Stimulated activated CD4-positive, alpha-beta T cell treated with anti-CD3 and anti-CD28 coated beads, Interleukin-4, amount 100 ng/mL, for 48 hours (primary cell): ENCODE measurements at regions not wholly inside any gene's neighbourhood (a gene's known extent, or its start where the extent isn't known, plus 50 kb on each side); places are given as distances from the start of the nearest gene placed in this dataset.

Experiments
- DNase-seq, 2 donors: peaks; one replicate each; pipeline ENCODE4 v3.0.0-alpha.2; 2020; ENCODE audit warnings: low read depth in 2 of 2

DNA sequence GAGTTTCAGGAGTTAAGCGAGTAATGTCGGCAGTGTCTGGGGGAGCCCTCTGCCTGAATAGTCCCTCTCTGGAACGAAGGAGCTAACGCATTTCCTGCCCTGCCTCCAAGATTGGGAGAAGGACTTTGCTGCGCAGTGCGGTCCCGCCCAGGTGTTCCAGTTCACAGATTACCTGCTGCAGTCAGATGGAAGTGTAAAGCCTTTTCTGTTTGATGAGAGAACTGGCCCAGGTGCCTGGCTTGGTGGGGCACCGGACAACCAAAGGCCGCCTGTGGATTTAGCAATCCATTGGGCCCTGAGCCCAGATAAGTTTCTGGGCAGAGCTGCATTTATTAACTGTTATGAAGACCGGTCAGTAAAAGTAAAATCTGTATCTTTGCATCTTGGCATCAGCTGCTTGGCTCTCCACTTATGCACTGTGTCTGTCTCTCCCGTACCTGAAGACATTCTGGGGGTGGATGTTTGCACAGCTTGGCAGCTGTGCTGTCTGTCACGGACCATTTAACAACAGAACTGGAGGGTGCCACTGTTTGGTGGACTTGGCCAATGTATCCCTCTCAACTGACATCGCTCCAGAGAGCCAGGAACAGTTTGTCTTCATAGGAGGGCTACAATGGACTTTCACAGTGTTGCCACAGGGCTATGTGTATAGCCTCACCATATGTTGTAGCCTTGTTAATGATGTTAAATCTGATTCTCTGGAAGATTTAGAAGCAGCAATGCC is 654.7 kb upstream of the ZWINT start:
- DNase-seq, result no peak

DNA sequence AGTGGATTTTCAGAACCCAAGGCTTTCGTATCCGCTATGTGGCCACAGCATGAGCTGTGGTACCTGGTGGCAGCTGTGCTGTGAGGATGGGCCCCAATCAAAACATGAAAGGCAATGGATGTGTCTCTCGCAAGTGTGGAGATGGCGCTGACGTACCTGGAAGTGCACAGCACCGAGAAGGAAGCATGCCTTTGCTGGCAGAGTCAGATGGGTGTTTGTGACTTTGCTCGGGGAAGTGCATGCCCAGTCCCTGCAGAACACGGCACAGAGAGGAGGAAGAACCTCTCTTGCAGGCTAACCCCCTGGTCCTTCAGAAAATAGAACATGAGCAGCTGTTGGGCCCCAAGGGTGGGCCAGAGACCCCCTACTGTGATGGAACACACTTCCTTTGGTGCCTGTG is 654.1 kb upstream of the ZWINT start:
- no peak for DNase-seq

DNA sequence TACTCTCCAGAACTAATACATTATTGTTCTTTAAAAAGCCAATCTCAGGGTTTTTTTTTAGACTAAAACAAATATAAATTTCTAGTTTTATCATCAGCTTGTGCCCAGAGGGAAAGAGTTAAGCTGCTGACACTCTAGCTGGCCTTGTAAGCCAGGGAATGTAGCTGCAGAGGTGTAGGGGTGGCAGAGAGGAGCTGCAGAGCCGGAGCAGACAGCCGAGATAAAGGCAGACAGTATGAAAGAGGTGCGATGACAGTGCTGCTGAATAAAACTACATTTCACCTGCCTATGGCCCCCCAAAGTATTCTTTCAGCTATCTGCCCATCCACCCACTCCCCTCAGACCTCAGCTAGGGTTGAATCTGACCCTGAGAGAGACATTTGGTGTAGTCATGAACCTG is 653.7 kb upstream of the ZWINT start:
- no peak for DNase-seq

DNA sequence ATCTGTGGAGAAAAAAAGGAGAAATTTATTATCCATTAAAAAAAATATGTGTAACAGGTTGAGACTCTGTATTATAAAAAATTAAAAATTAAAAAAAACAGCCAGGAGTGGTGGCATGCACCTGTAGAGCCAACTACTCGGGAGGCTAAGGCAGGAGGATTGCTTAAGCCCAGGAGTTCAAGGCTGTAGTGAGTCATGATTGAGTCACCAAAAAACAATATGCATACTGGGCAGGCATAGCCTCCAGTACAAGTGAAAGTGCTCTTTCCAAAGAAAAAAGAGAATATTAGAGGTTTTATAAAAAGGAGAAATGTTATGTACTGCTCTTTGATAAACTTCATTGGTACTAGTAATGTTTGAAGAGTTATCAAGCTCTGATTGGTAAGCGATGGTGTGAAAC is 647.1 kb upstream of the ZWINT start:
- no peak for DNase-seq

DNA sequence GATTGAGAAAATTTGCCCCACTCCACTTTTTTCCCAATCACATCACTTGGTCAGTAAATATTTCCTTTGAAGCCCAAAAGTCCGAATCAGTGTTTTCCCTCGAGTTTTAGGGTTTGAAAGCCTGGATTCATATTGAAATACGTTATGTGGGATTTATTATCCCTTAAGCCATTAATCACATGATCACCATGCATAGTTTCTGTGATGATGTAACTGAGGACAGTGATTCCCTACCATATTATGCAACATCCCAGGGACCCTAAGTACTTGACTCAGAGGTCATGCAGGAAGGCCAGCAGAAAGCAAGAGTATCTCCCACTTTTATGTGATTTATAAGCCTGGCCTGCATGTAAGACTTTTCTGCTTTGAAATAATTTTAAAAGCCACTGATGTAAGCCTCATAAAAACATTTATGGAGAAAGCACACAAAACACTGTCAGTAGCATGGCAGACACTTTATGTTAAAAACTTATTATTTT is 630.6 kb upstream of the ZWINT start:
- DNase-seq, result no peak

DNA sequence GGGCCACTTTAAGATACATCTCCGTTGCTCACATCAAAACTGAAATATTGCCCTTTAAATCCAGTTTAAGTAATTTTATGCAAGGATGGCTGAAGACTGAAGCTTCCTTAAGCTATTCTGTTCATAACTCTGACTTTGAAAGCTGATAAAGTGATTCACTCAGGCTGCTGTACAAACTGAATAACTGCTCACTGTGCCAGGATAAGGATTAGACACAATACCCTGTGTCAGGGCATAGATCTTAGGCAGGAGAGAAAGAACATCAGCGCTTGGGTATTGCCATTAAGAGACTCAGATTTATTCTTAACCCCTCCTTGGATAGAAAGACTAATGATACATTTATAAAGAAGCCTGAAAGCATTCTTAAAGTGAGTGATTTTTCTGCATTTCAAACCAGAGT is 614.5 kb upstream of the ZWINT start:
- DNase-seq, result no peak

DNA sequence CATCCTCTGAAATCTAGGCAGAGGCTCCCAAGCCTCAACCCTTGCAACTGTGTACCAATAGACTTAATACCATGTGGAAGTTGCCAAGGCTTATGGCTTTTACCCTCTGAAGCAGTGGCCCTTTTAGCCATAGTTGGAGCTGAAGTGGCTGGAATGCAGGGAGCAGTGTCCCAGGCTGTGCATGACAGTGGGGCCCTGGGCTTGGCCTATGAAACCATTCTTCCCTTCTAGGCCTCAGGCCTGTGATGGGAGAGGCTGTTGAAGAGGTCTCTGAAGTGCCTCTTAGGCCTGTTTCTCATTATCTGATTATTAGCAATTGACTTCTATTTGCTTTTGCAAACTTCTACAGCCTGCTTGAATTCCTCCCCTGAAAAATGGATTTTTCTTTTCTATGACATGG is 612.7 kb upstream of the ZWINT start:
- no peak for DNase-seq

DNA sequence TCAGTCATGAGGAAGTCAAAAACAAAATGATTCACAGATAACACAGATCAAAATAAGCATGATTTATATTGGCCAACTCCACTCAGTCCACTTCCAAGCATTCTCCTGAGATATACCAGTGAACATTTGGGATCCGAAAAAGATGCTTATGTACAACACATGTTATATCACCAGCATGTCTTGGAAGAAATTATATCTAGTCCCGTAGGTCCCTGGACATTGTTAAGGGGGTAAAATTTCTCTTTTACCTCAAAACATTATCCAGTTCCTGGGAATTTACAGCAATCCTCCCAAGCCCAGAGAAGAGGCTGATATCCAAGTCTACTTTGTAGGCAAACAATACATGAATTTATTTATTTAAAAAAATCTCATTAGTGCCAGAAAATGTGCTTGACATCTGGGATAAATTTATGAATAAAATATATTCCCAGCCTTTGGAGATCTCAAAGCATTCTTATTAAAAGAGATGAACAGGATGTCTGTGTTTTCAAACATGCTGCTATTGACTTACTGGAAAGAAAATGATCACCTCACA is 582.2 kb upstream of the ZWINT start:
- no peak for DNase-seq

DNA sequence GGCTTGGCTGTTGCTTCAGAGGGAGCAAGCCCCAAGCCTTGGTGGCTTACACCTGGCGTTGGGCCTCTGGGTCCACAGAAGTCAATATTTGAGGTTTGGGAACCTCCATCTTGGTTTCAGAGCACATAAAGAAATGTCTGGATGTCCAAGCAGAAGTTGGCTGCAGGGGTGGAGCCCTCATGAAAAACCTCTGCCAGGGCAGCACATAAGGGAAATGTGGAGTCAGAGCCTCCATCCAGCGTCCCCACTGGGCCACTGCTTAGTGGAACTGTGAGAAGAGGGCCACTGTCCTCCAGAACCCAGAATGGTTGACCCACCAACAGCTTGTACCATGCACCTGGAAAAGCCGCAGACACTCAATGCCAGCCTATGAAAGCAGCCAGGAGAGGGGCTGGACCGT is 573.5 kb upstream of the ZWINT start:
- no peak for DNase-seq

DNA sequence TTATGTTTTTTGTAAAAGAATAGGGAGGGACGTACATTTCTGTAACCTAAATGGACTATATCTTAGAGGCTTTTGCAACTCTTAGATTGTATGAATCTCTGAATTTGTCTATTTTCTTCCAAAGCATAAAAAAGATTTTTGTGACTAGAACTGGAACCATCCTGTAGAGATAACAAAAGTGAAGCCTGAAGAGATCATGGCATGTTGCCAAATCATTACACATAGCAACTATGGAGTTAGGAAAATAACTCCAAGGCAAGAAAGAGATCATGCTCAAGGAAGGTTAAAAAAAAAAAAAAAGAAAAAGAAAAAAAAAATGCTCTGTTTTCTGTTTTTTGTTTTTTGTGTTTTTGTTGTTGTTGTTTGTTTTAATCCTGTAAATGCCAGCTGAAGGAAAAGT is 567.7 kb upstream of the ZWINT start:
- DNase-seq, result no peak

DNA sequence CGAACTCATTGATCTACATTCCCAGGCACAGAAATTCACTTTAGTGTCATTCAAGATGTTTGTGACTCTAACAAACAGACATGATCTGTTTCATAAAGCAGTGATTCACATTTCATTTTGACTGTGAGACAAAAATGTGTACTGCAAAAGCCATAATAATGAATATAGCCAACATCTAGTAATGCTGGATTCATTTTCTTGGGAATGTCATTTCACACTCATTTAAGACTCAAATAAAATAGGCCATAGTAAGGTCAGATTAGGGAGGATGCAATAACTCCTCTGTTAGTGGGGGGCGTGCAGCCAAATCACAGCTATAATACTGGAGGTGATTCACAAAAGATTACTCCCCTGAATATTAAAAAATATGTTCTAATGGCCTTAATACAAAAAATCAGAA is 566.6 kb upstream of the ZWINT start:
- DNase-seq, result no peak

DNA sequence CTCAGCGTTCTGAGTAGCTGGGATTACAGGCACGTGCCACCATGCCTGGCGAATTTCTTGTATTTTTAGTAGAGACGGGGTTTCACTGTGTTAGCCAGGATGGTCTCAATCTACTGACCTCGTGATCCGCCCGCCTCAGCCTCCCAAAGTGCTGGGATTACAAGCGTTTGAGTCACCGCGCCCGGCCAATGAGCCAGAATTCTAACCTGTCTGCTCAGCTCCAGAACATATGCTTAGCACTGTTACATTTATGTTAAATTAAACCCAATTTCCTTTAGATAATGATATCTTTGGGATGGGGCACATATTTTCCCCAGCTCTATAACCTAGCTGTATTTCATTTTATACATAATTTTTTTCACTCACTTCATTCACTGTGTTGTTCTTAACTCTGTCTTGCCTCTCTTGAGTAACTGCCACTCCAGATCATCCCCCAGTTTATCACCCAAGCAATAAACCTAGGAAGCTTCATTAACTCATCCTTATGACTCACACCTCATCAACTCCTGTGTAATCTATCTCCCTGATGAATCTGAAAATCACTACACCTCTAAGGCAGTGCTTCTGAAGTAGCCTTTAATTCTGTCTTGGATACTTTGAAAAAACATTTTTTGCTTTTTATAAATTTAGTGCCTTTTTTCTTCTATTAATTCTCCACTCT is 559.7 kb upstream of the ZWINT start:
- no peak for DNase-seq

DNA sequence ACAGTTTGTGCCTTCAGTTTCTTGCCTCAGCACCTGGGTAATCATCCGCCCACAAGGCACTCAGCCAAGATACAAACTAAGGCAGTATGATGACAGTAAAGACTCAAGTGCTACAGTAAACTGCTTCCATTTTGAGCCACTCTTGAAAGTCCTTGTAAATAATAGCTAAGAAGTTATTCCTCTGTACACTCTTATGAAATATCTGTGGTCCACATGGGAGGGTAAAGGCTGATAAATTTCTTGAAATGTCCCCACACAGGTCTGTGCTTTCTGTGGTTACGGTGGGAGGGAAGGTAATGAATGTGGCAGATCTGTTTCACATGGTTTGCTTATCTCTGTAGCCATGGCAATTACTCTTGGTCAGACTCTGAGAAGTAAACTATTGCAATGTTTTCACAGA is 551.0 kb upstream of the ZWINT start:
- no peak for DNase-seq

DNA sequence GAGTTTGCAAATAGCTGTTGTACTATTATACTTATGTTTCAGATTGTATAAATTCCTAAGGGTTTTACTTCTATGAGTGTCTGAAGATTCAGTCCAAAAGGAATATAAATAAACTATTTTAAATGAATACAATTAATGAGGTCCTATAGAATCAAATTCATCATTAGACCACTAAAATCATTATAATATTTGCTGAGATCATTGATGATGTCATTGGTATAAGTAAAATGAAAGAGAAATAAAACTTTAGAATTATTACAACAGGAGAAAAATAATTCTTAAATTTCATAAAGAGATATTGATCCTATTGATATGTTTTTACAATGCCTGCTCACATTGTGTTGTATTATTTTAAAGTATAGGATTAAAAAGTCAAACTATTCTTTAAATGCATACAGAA is 544.0 kb upstream of the ZWINT start:
- no peak for DNase-seq

DNA sequence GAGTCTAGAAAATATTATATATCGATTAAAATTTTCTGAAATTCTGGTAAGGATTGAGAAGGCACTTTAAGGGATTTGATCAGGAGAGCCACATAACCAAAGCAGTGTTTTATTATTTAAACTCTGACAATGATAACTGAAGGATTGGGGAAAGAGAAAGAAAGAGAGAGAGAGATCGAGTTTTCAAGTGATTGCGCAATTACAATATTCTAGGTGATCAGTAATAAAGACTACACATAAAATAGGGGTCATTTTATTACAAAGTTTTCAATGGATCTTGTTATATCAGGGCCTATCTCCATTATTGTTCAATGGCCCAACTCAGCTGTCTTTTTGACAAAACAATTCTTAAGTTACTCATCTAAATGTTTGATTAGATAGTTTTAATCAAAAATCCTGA is 541.5 kb upstream of the ZWINT start:
- DNase-seq, result no peak

DNA sequence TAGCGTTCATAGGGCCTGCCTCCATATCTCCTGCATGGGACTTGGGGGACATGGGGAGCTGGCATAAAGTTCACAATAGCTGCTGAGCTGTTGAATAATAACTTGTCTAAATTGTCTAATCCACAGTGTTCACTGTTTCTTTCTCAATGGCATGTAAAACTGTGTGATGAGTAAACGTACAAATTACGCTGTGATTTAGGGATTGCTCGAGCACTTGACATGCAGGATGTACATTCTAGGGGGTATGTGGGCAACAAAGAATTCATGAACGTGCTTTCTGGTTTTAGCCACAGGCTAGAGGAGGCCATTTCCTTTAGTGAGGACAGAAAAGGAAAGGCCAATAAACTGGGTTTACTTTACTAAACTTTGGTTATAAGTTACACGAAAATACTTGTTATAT is 534.2 kb upstream of the ZWINT start:
- no peak for DNase-seq

DNA sequence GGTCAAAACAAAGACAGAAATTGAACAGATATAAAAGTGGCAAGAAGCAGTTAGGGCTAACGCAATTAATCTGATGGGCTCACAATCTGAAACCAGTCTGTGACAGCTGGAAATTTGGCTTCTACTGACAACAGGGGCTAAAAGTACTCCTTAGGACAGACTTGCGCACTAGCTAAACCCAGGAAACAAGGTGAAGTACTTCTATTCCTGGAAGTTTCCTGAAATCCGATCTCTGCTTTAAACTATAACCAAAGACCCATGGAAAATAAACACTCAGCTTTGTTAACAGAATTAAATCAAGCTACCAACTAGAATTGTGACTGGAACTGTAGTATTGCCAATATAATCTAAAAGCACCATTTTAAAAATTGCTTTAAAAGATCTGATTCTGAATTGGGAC is 520.2 kb upstream of the ZWINT start:
- no peak for DNase-seq

DNA sequence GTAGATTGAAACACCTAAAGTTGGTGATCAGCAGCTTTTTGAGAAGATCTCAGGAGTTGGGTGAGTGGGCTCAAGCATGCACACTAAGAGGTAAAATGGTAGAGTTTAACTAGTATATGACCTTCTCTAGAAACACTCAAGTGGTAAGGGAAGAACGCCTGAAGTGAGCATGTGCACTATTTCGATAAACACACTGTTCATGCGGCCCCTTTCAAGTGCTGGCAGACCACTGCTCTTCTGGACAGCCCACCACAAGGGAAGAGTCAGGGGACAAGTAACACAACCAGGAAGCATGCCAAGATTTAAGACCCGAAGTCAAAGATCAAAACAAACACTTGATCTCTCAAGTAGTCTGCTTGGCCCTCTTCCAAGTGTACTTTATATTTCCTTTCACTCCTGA is 519.5 kb upstream of the ZWINT start:
- no peak for DNase-seq

DNA sequence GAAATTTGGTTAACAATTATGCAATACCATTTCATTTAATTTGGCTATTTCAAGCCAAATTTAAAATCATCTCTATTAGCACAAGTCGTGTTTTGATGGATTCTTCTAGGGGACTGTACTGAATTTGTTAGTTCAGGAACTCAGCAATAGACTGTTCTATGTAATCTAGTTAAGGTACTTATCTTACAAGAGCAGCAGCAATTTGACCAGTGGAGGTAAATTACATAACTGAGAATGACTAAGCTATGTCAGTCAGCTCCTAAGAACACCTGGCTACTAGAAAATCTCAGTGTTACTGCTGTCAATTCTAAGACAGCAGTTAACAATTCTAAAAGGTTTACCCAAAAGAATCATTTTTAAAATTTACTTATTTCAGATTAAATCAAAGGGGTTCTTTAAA is 513.9 kb upstream of the ZWINT start:
- DNase-seq, result no peak

DNA sequence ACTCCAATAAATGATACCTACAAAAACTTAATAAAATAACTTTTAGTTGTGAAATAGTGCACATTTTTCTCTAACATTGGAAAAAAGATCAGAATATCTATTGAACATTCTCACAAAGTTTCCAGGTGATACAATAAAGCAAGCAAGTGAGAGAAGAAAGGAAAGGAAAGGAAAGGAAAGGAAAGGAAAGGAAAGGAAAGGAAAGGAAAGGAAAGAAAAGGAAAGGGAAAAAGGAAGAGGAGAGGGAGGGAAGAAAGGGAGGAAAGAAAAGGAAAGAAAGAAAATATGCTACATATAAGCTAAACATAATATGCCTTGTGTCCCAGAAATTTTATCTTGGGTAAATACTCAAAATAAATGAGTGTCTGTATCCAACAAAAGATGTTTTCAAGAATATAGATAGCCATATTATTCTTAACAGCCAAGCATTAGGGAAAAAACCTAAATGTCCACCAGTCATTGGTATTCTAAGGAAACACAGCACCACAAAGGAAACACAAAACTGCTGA is 510.2 kb upstream of the ZWINT start:
- no peak for DNase-seq

DNA sequence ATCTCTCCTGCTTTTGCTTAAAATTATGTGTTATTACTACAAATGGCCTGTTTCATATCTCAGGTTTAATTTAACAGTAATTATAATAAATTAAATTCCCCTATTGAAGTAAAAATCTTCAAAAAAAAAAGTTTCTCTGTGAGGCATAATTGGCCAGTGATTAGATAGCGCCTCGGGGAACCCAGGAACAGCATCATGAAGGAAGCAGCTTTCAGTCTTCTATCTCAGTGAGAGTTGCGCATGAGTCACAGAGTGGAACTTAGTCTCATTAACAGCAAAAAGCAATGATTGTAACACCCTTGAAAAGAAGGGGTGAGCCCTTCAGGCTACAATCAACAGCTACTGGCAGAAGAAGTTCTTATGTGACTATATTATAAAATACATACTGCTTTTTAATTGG is 506.2 kb upstream of the ZWINT start:
- no peak for DNase-seq

DNA sequence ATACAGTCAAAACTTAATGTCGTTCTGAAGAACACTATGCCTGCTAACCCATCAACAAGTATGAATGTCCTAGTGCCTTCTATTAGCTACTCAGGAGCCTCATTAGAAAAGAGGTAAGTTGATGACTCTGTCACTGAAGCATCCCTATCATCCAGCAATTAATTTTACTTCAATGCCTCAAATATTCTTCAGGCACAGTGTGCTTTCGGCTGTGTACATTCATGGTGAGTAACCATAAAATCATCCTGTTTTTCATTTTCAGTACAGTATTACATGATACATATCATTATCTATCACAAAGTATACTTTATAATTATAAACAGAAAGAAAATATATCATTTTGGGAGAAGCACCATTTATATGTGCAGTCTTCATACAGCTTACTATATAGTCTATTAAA is 495.5 kb upstream of the ZWINT start:
- no peak for DNase-seq

DNA sequence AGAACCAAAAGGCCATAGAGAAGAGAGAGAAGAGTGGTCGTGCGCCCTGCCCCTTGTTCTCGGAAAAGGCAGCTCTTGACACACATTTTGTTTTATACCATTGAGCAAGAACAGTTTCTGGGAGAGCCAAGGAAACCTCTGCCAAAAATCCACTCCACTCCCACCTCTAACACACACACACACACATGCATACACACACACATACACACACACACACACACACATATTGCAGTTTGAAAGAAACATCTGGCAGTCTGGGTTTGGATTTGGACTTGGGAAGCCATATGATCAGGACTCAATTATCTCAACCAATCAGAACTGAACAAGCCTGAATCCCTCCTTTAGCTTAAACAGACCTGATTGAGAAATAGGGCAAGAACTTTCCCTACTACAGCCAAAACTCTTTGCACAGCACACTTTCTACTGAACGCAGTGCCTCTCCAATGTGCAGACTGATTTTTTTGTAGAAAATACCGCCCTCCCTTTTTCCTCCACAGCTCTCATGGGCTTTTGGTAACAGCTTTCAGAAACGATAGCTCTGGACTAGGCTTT is 484.0 kb upstream of the ZWINT start:
- DNase-seq, result no peak
